ENCODE measurements at regions not wholly inside any gene's neighbourhood (a gene's known extent, or its start where the extent isn't known, plus 50 kb on each side); places are given as distances from the start of the nearest gene placed in this dataset.
A peak's percentile ranks its signal among the peaks of the same experiment; 100 is the strongest.

GRCh38 chr5:68930139-68930538 lies 163.7 kb upstream of the SLC30A5 start:
- DNase-seq (ENCODE audit: low read depth) = no peak
- TF ChIP-seq, protein P1, sequence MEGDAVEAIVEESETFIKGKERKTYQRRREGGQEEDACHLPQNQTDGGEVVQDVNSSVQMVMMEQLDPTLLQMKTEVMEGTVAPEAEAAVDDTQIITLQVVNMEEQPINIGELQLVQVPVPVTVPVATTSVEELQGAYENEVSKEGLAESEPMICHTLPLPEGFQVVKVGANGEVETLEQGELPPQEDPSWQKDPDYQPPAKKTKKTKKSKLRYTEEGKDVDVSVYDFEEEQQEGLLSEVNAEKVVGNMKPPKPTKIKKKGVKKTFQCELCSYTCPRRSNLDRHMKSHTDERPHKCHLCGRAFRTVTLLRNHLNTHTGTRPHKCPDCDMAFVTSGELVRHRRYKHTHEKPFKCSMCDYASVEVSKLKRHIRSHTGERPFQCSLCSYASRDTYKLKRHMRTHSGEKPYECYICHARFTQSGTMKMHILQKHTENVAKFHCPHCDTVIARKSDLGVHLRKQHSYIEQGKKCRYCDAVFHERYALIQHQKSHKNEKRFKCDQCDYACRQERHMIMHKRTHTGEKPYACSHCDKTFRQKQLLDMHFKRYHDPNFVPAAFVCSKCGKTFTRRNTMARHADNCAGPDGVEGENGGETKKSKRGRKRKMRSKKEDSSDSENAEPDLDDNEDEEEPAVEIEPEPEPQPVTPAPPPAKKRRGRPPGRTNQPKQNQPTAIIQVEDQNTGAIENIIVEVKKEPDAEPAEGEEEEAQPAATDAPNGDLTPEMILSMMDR (conservative IDR thresholded peaks at IDR 0.05; ENCODE audit: control insufficient read depth, insufficient read depth, low read depth, low read length) = no peak
- no peak overlapping the region for H3K4me3 ChIP-seq (ENCODE audit: control insufficient read depth, low read depth, low read length)

DNA sequence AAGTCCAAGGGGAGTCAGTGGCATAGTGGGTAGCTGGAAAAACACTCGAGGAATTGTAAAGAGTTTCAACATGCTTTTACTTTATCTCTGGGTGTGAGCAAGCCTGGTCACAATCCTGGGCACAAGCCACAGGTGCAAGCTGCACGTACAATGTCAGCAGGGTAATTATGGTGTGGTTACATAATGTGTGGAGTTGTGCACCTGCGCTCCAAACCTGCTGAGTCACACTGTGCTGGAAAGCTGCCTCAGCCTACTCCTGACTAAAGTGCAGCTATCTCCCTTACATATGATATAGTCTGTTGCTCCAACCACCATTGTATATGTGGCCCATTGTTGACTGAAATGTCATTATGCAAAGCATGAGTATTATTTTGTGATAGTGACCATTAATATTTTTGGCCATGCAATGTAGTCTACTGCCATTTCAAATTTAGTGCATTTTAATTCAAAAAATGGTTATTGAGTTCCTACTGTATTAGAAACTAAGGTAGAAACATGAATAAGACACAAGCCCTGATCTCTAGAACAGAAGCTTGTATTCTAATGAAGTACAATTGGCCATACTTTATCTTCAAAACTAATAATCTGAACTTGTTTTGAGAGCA lies 160.9 kb upstream of the SLC30A5 start:
- peak; percentile 27 for DNase-seq (ENCODE audit: low read depth)
- TF ChIP-seq, protein P1 (conservative IDR thresholded peaks at IDR 0.05; ENCODE audit: control insufficient read depth, insufficient read depth, low read depth, low read length) = no peak

DNA sequence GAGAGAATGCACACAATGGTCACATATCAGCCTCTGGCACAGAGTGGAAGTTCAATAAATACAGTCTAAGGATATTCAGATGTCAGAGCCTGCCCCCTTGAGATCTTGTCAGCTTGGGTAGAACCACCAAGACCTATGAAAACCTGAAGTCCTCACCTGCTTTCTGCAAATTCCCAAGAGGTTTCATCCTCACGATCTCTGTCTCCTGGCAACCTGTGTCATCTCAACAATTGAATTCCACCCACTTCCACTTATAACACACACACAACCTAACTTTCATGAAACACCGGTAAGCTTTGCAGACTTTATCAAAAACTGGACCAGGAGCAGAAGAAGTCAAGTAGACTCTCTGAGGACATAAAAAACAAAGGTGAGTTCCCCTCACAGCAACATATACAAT lies 151.6 kb upstream of the SLC30A5 start:
- no peak overlapping the region for H3K4me3 ChIP-seq (ENCODE audit: control insufficient read depth, low read depth, low read length)
- no peak for DNase-seq (ENCODE audit: low read depth)
- TF ChIP-seq, protein P1 (conservative IDR thresholded peaks at IDR 0.05; ENCODE audit: control insufficient read depth, insufficient read depth, low read depth, low read length) = no peak

More for the DNA sequence above, 160.9 kb upstream of the SLC30A5 start:
- H3K4me3 ChIP-seq (ENCODE audit: control insufficient read depth, low read depth, low read length) = no peak overlapping the region

GRCh38 chr5:68946728-68947127 lies 147.1 kb upstream of the SLC30A5 start:
- TF ChIP-seq, protein P1 (conservative IDR thresholded peaks at IDR 0.05; ENCODE audit: control insufficient read depth, insufficient read depth, low read depth, low read length) = no peak
- no peak for DNase-seq (ENCODE audit: low read depth)
- no peak overlapping the region for H3K4me3 ChIP-seq (ENCODE audit: control insufficient read depth, low read depth, low read length)

GRCh38 chr5:68947986-68948385 lies 145.8 kb upstream of the SLC30A5 start:
- no peak for DNase-seq (ENCODE audit: low read depth)
- H3K4me3 ChIP-seq (ENCODE audit: control insufficient read depth, low read depth, low read length) = no peak overlapping the region

GRCh38 chr5:68949256-68949655 lies 144.6 kb upstream of the SLC30A5 start:
- no peak for DNase-seq (ENCODE audit: low read depth)
- H3K4me3 ChIP-seq (ENCODE audit: control insufficient read depth, low read depth, low read length) = no peak overlapping the region
- TF ChIP-seq, protein P1 (conservative IDR thresholded peaks at IDR 0.05; ENCODE audit: control insufficient read depth, insufficient read depth, low read depth, low read length) = no peak

More at GRCh38 chr5:68947986-68948385, 145.8 kb upstream of the SLC30A5 start:
- TF ChIP-seq, protein P1 (conservative IDR thresholded peaks at IDR 0.05; ENCODE audit: control insufficient read depth, insufficient read depth, low read depth, low read length) = no peak

DNA sequence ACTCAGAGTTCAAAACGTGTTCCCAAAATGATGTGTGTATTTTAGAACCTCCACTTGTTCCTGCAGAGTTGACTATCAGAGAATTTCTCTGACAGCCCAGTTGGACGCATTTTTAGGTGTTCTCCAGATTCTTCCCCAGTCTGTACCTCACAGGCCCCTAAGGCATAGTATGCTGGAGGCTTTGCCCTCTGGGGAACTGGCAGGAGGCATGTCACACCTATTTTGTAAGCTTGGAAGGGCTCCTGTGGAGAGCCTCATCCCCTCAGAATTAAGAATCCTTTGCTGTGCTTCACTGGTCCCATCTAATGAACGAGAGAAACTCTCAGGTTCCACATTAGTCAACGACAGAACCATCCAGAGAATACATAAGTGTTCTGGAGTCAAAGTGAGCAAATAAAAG lies 144.1 kb upstream of the SLC30A5 start:
- DNase-seq (ENCODE audit: low read depth) = no peak
- TF ChIP-seq, protein P1 (conservative IDR thresholded peaks at IDR 0.05; ENCODE audit: control insufficient read depth, insufficient read depth, low read depth, low read length) = no peak
- no peak overlapping the region for H3K4me3 ChIP-seq (ENCODE audit: control insufficient read depth, low read depth, low read length)
